K562 (cell line): ENCODE measurements at regions not wholly inside any gene's neighbourhood (a gene's known extent, or its start where the extent isn't known, plus 50 kb on each side); places are given as distances from the start of the nearest gene placed in this dataset.

ENCODE experiments used
- ATAC-seq: fragments of 200-7000 bp; cut with Tn5 transposase; 3 replicates; pipeline ENCODE4 v1.9.1; 2020; ENCODE audit warnings: moderate library complexity
- BruUV-seq: library from RNA; stranded (reverse); fragments of 400-500 nt; replicated peaks from 2 replicates; lab custom pipeline; 2021; lab: Mats Ljungman, UMichigan
- CTCF ChIA-PET: fragments of 300-600 bp; formaldehyde crosslinking; extraction: SDS; loops from one replicate; lab custom pipeline; 2021; ENCODE audit warnings: low intra/inter-chr PET ratio; lab: Yijun Ruan, JAX
- POLR2A ChIA-PET: fragments of 300-600, 350-650 bp; sonication (Branson Sonifier 250); formaldehyde crosslinking; extraction: SDS; loops from one replicate; lab custom pipeline; 2021; ENCODE audit warnings: antibody characterized with exemption, inconsistent platforms; lab: Yijun Ruan, JAX
- DNase-seq, 4 experiments: peaks; one replicate each; pipeline versions ENCODE4 v3.0.0 to v3.0.0-alpha.2; 2011 to 2018; ENCODE audit warnings: low spot score in 3 of 4, mixed read lengths in 3 of 4; ENCODE audit errors: extremely low read depth in 1 of 4
- FAIRE-seq: peaks from 2 replicates; lab custom pipeline; 2011; peaks lifted over from hg19 to GRCh38; lab: Jason Lieb, UNC
- H2AFZ ChIP-seq: 2 replicates; pipeline ENCODE4 v1.6.0; 2011; ENCODE audit warnings: low read depth, low read length, control low read depth, inconsistent platforms
- H3K27ac ChIP-seq: fragments of 200-600 bp; 3 replicates; pipeline ENCODE4 v1.8.0; 2011; ENCODE audit warnings: low read depth, mild to moderate bottlenecking, control low read depth, inconsistent platforms, low read length, moderate library complexity, mixed read lengths; ENCODE audit errors: extremely low read depth
- H3K27me3 ChIP-seq, 2 experiments: fragments of 300-600 bp in 1 of 2; 2 replicates in 1 of 2; 3 replicates in 1 of 2; pipeline versions ENCODE4 v1.6.0 to v1.8.0; 2011; ENCODE audit warnings: inconsistent platforms in 2 of 2, low read length in 2 of 2, mild to moderate bottlenecking in 1 of 2, mixed read lengths in 1 of 2, moderate library complexity in 1 of 2; ENCODE audit not compliant: control insufficient read depth in 2 of 2, insufficient read depth in 2 of 2
- H3K36me3 ChIP-seq: fragments of 300-600 bp; 3 replicates; pipeline ENCODE4 v1.8.0; 2011; ENCODE audit warnings: mild to moderate bottlenecking, low read length, inconsistent platforms; ENCODE audit not compliant: control insufficient read depth, insufficient read depth
- H3K4me1 ChIP-seq, 2 experiments: fragments of 200-600 bp in 1 of 2; replicated peaks in 1 of 2; 2 replicates in 1 of 2; 3 replicates in 1 of 2; pipeline versions ENCODE4 v1.5.1 to v1.8.0; 2011; ENCODE audit warnings: inconsistent platforms in 2 of 2, low read length in 2 of 2, mild to moderate bottlenecking in 1 of 2, mixed read lengths in 1 of 2, moderate library complexity in 1 of 2; ENCODE audit not compliant: control insufficient read depth in 2 of 2, insufficient read depth in 2 of 2
- H3K4me2 ChIP-seq: 2 replicates; pipeline ENCODE4 v1.6.1; 2011; ENCODE audit warnings: low read length, control low read depth, inconsistent platforms, mixed read lengths; ENCODE audit not compliant: insufficient read depth
- H3K4me3 ChIP-seq: fragments of 200-600 bp; sonication (generic), shearing (Covaris generic); 2 replicates; pipeline ENCODE4 v1.5.1; 2016; ENCODE audit warnings: control low read depth, inconsistent platforms
- H3K79me2 ChIP-seq: fragments of 200-600 bp; 3 replicates; pipeline ENCODE4 v1.8.0; 2011; ENCODE audit warnings: low read length, inconsistent platforms; ENCODE audit not compliant: control insufficient read depth, insufficient read depth
- H3K9ac ChIP-seq, 2 experiments: 2 replicates each; pipeline versions ENCODE4 v1.6.0 to v1.6.1; 2011; ENCODE audit warnings: low read depth in 2 of 2, low read length in 2 of 2, control low read depth in 1 of 2, inconsistent platforms in 1 of 2, mild to moderate bottlenecking in 1 of 2, mixed read lengths in 1 of 2; ENCODE audit not compliant: insufficient read depth in 1 of 2
- H3K9me1 ChIP-seq: one replicate; pipeline ENCODE4 v1.6.0; 2011; ENCODE audit warnings: inconsistent platforms, mild to moderate bottlenecking, low read length, moderate library complexity; ENCODE audit not compliant: control insufficient read depth, insufficient read depth
- H3K9me3 ChIP-seq: replicated peaks from 2 replicates; pipeline ENCODE4 v1.5.1; 2011; ENCODE audit warnings: low read depth, low read length, inconsistent platforms; ENCODE audit not compliant: control insufficient read depth, insufficient read depth
- H4K20me1 ChIP-seq: replicated peaks from 2 replicates; pipeline ENCODE4 v1.6.1; 2011; ENCODE audit warnings: low read length, inconsistent platforms, mixed read lengths; ENCODE audit not compliant: control insufficient read depth, insufficient read depth
- ATF7 ChIP-seq: fragments of 450-650 bp; IDR thresholded peaks from 2 replicates; pipeline ENCODE4 v1.7.1; 2014; ENCODE audit warnings: mild to moderate bottlenecking, moderate library complexity
- CBFB ChIP-seq: sonication (generic); formaldehyde crosslinking; IDR thresholded peaks from 2 replicates; pipeline ENCODE4 v1.4.0; 2020; ENCODE audit warnings: mild to moderate bottlenecking, missing genetic modification reagents
- CBX3 ChIP-seq, 2 experiments: IDR thresholded peaks; 1 replicate in 1 of 2; 2 replicates in 1 of 2; pipeline ENCODE4 v1.6.1; 2012; ENCODE audit warnings: inconsistent platforms in 2 of 2, low read length in 2 of 2, borderline replicate concordance in 1 of 2, control low read depth in 1 of 2
- EP400 ChIP-seq: fragments of 450-650 bp; IDR thresholded peaks from 2 replicates; pipeline ENCODE4 v1.6.1; 2017; ENCODE audit warnings: antibody characterized with exemption, mild to moderate bottlenecking, moderate library complexity
- HDAC6 ChIP-seq: IDR thresholded peaks from 2 replicates; pipeline ENCODE4 v1.6.1; 2012; ENCODE audit warnings: low read depth, mild to moderate bottlenecking, control low read depth, inconsistent platforms, low read length, moderate library complexity
- MCM3 ChIP-seq: fragments of 450-650 bp; IDR thresholded peaks from 2 replicates; pipeline ENCODE4 v1.6.1; 2016
- NCOR1 ChIP-seq: fragments of 450-650 bp; IDR thresholded peaks from 2 replicates; pipeline ENCODE4 v1.6.1; 2016; ENCODE audit warnings: mild to moderate bottlenecking, moderate library complexity
- NR2F6 ChIP-seq: fragments of 450-650 bp; formaldehyde crosslinking; IDR thresholded peaks from 2 replicates; pipeline ENCODE4 v1.4.0; 2020; ENCODE audit warnings: mild to moderate bottlenecking
- PCBP2 ChIP-seq: fragments of 200-400 bp; formaldehyde crosslinking; IDR thresholded peaks from 2 replicates; pipeline ENCODE4 v1.6.1; 2018; ENCODE audit warnings: low read length, low read depth, mild to moderate bottlenecking, moderate library complexity; ENCODE audit not compliant: poor library complexity, severe bottlenecking
- PML ChIP-seq: IDR thresholded peaks from 2 replicates; pipeline ENCODE4 v1.6.1; 2012; ENCODE audit warnings: low read length, inconsistent platforms
- POLR2AphosphoS2 ChIP-seq: IDR thresholded peaks from 2 replicates; pipeline ENCODE4 v1.6.1; 2012; ENCODE audit warnings: low read length, improper control_type of control experiment
- PTTG1 ChIP-seq: fragments of 450-650 bp; IDR thresholded peaks from 2 replicates; pipeline ENCODE4 v1.6.1; 2016; ENCODE audit warnings: low read depth, mild to moderate bottlenecking, missing genetic modification characterization, missing compliant biosample characterization
- PURB ChIP-seq: sonication (generic); formaldehyde crosslinking; IDR thresholded peaks from 2 replicates; pipeline ENCODE4 v1.9.0; 2021; ENCODE audit warnings: low read depth, mild to moderate bottlenecking, missing genetic modification reagents
- RBM25 ChIP-seq: fragments of 200-400 bp; formaldehyde crosslinking; IDR thresholded peaks from 2 replicates; pipeline ENCODE4 v1.6.1; 2018; ENCODE audit warnings: low read length, low read depth, moderate library complexity; ENCODE audit not compliant: severe bottlenecking
- SREBF1 ChIP-seq: fragments of 150-350 bp; IDR thresholded peaks from 2 replicates; pipeline ENCODE4 v1.6.1; 2014; ENCODE audit warnings: antibody characterized with exemption, low read depth, low read length, borderline replicate concordance
- TRIM24 ChIP-seq, 2 experiments: fragments of 450-650 bp; IDR thresholded peaks; 2 replicates each; pipeline ENCODE4 v1.6.1; 2016
- TRIM28 ChIP-seq: fragments of 450-650 bp; IDR thresholded peaks from 2 replicates; pipeline ENCODE4 v1.6.1; 2017
- ZNF134 ChIP-seq: fragments of 250-450 bp; sonication (Bioruptor Pico); conservative IDR thresholded peaks from 2 replicates; pipeline ENCODE4 v1.4.0; 2020
- ZNF583 ChIP-seq: fragments of 250-450 bp; sonication (Bioruptor Pico); IDR thresholded peaks from 2 replicates; pipeline ENCODE4 v1.4.0; 2020
- ZSCAN29 ChIP-seq: fragments of 450-650 bp; IDR thresholded peaks from 2 replicates; pipeline ENCODE4 v1.6.1; 2017
- WGBS: fragments of 100-300 bp; shearing (Covaris generic); methylation state at CpG from one replicate; pipeline ENCODE4 v1.1.6; 2016; ENCODE audit warnings: low coverage, mixed read lengths; ENCODE audit not compliant: insufficient coverage; ENCODE audit errors: missing lambda C conversion rate; 5-methylcytosine and 5-hydroxymethylcytosine counted together
- in situ Hi-C: fragments of 300-500 bp; cut with MboI; formaldehyde crosslinking; loops from 4 replicates; pipeline ENCODE4 v1.15.0; 2018; ENCODE audit warnings: inconsistent platforms, mixed read lengths
- intact Hi-C: fragments of 100-400 bp; cut with micrococcal nuclease; formaldehyde crosslinking; loops from 2 replicates; pipeline ENCODE4 v1.14.2; 2022
- TF ChIP-seq, protein P1 (sequence below): fragments of 450-650 bp; IDR thresholded peaks from 2 replicates; pipeline ENCODE4 v1.6.1; 2018; ENCODE audit warnings: mild to moderate bottlenecking, low read depth; ENCODE audit not compliant: partially characterized antibody
- TF ChIP-seq, protein P2 (sequence below), 2 experiments: fragments of 450-650 bp in 1 of 2; sonication (generic) in 1 of 2; formaldehyde crosslinking; conservative IDR thresholded peaks; 2 replicates each; pipeline versions ENCODE4 v1.4.0 to v1.8.1; 2020 to 2022; ENCODE audit warnings: mild to moderate bottlenecking in 1 of 2, missing genetic modification reagents in 1 of 2
- TF ChIP-seq, protein P3 (sequence below): fragments of 450-650 bp; formaldehyde crosslinking; IDR thresholded peaks from 2 replicates; pipeline ENCODE4 v1.4.0; 2022; ENCODE audit warnings: missing genetic modification characterization

DNA sequence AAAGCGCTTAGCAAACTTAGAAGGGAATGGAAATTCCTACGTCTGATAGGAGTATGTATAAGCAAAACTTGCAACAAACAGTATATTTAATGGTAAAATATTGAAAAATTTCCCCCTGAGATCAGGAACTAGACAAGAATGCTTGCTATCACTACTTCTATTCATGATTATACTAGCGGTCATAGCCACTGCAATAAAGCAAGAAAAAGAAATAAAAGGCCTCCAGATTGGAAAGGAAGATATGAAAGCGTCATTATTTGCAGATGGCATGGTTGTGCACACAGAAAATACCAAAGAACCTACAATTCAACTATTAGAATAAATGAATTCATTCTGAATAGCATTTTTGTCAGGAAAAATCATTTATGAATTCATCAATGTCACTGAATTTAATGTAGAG, 87.2 kb upstream of the BCOR start:
- FAIRE-seq (no peak), ATAC-seq (no peak), DNase-seq (no peak)
- in situ Hi-C loops (no loop called here), intact Hi-C loops (no loop called here)
- no TSS peak for BruUV-seq
- Histone ChIP-seq H3K4me3 (no peak overlapping the region), H2AFZ (no peak overlapping the region), H3K79me2 (no peaks in the 10 kb centered on the region), H3K27me3 (no peaks in the 10 kb centered on the region), H3K36me3 (no peaks in the 10 kb centered on the region), H3K9ac (no peak overlapping the region), H3K27ac (no peak overlapping the region), H3K9me1 (no peaks in the 10 kb centered on the region), H3K4me2 (no peak overlapping the region), H3K4me1 (no peaks in the 10 kb centered on the region; a peak in 2 of 5 replicates), H3K9me3 (peaks cover 4% of the 10 kb centered on the region), H4K20me1 (no peaks in the 10 kb centered on the region)
- CTCF ChIA-PET, result no interaction called here
- POLR2A ChIA-PET, result no interaction called here
- TF ChIP-seq, protein P1, sequence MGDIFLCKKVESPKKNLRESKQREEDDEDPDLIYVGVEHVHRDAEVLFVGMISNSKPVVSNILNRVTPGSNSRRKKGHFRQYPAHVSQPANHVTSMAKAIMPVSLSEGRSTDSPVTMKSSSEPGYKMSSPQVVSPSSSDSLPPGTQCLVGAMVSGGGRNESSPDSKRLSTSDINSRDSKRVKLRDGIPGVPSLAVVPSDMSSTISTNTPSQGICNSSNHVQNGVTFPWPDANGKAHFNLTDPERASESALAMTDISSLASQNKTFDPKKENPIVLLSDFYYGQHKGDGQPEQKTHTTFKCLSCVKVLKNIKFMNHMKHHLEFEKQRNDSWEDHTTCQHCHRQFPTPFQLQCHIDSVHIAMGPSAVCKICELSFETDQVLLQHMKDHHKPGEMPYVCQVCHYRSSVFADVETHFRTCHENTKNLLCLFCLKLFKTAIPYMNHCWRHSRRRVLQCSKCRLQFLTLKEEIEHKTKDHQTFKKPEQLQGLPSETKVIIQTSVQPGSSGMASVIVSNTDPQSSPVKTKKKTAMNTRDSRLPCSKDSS, result peak; percentile 52
- TF ChIP-seq TRIM24 (IDR thresholded peaks at IDR 0.05), result peak in 1 of 2 experiments; percentile 33; a peak in 1 of 4 replicates
- peak; percentile 74 for TF ChIP-seq RBM25
- no peak for TF ChIP-seq EP400
- no peak for TF ChIP-seq CBFB (CRISPR knock-in tag)
- TF ChIP-seq PCBP2, result no peak
- TF ChIP-seq POLR2AphosphoS2, result no peak
- 0 out of 2 replicates have a peak, but pooled peaks have one; percentile 20 for TF ChIP-seq TRIM28
- no peak for TF ChIP-seq ZNF134 (CRISPR knock-in tag)
- TF ChIP-seq HDAC6, result no peak
- no peak for TF ChIP-seq NCOR1
- TF ChIP-seq, protein P2, sequence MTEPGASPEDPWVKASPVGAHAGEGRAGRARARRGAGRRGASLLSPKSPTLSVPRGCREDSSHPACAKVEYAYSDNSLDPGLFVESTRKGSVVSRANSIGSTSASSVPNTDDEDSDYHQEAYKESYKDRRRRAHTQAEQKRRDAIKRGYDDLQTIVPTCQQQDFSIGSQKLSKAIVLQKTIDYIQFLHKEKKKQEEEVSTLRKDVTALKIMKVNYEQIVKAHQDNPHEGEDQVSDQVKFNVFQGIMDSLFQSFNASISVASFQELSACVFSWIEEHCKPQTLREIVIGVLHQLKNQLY (CRISPR knock-in tag; conservative IDR thresholded peaks at IDR 0.05), result no peak
- TF ChIP-seq SREBF1, result no peak
- no peak for TF ChIP-seq NR2F6 (CRISPR knock-in tag)
- TF ChIP-seq, protein P3, sequence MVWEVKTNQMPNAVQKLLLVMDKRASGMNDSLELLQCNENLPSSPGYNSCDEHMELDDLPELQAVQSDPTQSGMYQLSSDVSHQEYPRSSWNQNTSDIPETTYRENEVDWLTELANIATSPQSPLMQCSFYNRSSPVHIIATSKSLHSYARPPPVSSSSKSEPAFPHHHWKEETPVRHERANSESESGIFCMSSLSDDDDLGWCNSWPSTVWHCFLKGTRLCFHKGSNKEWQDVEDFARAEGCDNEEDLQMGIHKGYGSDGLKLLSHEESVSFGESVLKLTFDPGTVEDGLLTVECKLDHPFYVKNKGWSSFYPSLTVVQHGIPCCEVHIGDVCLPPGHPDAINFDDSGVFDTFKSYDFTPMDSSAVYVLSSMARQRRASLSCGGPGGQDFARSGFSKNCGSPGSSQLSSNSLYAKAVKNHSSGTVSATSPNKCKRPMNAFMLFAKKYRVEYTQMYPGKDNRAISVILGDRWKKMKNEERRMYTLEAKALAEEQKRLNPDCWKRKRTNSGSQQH (CRISPR knock-in tag), result no peak
- no peak for TF ChIP-seq ATF7
- no peak for TF ChIP-seq PML
- TF ChIP-seq CBX3 (IDR thresholded peaks at IDR 0.05; ENCODE audit: borderline replicate concordance in 1 of 2, low read length in 2 of 2), result peak in 1 of 2 experiments; percentile 72; a peak in 2 of 3 replicates
- TF ChIP-seq MCM3, result no peak
- TF ChIP-seq ZNF583 (CRISPR knock-in tag), result no peak
- TF ChIP-seq PURB (CRISPR knock-in tag), result no peak
- no peak for TF ChIP-seq ZSCAN29
- no peak for TF ChIP-seq PTTG1 (tag)
- 49% methylated on average over 4 of the region's 4 CpGs for WGBS
